ENCODE measurements at regions not wholly inside any gene's neighbourhood (a gene's known extent, or its start where the extent isn't known, plus 50 kb on each side); places are given as distances from the start of the nearest gene placed in this dataset.

DNA sequence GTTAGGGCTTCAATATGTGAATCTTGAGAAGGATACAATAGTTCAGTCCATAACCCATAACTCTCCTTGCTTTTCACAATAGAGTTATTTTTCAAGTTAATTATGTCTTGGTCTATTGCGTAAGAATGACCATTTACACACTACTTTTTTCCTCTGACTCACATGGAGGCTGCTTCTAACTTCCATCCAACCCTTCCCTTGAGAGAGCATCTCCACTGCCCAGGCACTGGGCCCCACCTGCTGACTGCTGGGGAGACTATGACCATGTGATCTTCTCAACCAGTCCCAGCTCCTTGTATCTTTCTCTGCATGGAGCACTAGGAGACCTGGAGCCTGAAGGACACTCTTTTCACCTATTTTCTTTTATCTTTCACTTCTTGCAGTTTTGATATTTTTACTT, 251.5 kb downstream of the GPD2 start:
- TF ChIP-seq, protein P1, sequence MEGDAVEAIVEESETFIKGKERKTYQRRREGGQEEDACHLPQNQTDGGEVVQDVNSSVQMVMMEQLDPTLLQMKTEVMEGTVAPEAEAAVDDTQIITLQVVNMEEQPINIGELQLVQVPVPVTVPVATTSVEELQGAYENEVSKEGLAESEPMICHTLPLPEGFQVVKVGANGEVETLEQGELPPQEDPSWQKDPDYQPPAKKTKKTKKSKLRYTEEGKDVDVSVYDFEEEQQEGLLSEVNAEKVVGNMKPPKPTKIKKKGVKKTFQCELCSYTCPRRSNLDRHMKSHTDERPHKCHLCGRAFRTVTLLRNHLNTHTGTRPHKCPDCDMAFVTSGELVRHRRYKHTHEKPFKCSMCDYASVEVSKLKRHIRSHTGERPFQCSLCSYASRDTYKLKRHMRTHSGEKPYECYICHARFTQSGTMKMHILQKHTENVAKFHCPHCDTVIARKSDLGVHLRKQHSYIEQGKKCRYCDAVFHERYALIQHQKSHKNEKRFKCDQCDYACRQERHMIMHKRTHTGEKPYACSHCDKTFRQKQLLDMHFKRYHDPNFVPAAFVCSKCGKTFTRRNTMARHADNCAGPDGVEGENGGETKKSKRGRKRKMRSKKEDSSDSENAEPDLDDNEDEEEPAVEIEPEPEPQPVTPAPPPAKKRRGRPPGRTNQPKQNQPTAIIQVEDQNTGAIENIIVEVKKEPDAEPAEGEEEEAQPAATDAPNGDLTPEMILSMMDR (IDR thresholded peaks at IDR 0.05; ENCODE audit: low read length): no peak
- no peak for TF ChIP-seq EZH2 (IDR thresholded peaks at IDR 0.05; ENCODE audit: borderline replicate concordance, low read length)

All from OCI-LY1 (cell line).